Muscle of arm (tissue), 1 donor: ENCODE measurements at regions not wholly inside any gene's neighbourhood (a gene's known extent, or its start where the extent isn't known, plus 50 kb on each side); places are given as distances from the start of the nearest gene placed in this dataset.
A peak's percentile ranks its signal among the peaks of the same experiment; 100 is the strongest.
"Not testable (repeated sequence)": the region's sequence is repeated elsewhere in the genome, so short reads cannot be mapped to it uniquely, and the experiment has no call there.

ENCODE experiments used
- DNase-seq: peaks from one replicate; pipeline ENCODE4 v3.0.0-alpha.2; 2013

DNA sequence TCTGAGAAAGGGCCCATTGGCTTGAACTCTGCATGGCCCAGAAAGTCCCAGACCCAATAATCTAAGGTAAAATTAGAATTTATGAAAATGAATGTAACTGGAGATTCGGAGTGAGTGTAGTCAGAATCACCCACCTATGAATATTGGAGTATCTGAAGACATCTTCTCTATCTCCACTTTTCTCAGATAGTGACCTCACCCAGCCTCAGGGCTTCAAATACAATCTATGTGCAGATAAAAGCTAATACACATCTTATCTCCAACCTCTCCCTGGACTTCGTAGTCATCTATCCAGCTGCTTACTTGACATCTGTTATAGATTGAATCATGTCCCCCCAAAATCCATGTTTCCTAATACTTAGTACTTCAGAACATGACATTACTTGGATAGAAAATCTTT, 263.2 kb downstream of the RAD51AP2 start:
- DNase-seq = no peak

DNA sequence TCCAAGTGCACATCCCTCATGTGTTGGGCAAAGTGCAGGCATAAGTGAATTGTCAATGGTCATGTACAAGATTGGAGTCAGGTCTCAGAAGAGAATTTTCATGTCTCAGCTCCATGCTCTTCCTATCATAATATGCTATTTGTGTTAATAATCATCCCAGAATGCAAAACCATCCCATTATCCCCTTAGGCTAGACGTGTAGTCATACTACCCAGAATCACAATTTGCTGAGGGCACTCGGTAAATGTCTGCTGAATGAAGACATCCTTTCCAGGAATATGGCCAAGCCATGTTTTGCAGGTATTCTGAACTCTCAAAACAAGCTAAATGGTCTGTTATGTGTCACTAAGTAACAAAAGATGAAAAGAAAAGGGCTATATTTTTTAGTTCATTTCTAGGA, 263.8 kb downstream of the RAD51AP2 start:
- DNase-seq = no peak

DNA sequence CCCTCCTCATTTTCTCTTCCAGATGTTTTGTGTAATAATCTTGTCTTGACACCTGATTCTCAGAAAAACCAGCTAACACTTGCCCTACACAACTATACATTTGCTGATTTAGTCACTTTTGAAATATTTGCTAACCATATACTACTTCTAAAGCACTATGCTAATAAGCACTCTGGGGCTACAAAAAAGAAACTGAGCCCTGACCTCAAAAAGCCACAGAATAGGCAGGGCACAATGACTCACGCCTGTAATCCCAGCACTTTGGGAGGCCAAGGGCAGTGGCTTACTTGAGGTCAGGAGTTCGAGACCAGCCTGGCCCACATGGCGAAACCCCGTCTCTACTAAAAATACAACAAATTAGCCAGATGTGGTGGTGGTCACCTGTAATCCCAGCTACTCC, 266.0 kb downstream of the RAD51AP2 start:
- DNase-seq = no peak

DNA sequence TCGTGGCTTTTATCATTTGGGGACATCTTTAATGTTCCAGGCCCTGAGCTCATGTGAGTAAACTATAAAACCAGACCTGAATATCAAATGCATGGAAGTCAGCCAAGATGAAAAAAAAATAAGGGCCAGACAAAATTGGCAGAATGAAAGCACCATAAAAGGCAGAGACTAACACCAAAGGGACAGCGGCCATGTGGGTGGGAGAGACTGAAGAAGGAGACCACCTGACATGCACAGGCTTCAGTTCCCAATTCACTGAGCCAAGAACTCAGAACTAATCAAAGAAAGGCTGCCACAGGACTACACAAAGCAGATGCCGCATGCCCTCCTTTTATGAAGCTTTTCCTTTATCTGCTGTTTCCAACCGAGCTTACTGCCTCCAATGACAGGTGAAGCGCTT, 267.1 kb downstream of the RAD51AP2 start:
- no peak for DNase-seq

DNA sequence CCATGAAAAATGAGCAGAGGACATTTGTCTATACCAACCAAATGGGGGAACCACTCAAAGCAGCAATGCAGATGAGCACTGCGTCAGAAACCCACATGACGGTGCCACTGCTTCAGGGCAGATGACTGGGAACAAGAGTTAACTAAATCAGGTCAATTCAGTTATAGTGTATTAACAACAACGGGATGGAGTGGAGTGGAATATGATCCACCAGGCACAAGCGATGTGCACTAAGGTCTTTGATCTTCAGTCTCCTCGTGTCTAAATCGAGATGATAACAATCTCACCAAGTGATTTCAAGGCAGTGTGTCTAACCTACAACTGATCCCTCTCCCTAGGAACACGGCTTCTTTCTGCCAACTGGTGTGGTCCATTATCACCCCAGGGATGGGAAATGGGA, 269.0 kb downstream of the RAD51AP2 start:
- DNase-seq = no peak

DNA sequence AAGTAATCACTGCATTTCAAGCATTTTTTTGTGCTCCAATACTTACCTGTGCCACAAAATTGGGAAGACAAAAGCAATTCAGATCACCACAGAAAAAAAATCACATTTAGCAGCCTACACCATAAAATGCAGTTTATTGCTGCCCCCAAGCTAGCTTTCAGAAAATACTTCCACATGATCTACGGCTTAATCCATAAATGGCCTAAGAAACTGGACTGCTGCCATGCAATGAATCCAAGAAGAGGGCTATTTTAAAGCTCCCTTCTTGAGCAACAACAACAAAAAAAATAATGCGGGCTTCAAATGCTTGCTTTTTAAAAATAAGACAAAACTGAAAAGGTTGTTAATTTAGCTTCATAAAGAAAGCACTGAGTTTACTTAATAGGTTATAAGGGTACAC, 272.3 kb downstream of the RAD51AP2 start:
- peak; percentile 60 for DNase-seq

DNA sequence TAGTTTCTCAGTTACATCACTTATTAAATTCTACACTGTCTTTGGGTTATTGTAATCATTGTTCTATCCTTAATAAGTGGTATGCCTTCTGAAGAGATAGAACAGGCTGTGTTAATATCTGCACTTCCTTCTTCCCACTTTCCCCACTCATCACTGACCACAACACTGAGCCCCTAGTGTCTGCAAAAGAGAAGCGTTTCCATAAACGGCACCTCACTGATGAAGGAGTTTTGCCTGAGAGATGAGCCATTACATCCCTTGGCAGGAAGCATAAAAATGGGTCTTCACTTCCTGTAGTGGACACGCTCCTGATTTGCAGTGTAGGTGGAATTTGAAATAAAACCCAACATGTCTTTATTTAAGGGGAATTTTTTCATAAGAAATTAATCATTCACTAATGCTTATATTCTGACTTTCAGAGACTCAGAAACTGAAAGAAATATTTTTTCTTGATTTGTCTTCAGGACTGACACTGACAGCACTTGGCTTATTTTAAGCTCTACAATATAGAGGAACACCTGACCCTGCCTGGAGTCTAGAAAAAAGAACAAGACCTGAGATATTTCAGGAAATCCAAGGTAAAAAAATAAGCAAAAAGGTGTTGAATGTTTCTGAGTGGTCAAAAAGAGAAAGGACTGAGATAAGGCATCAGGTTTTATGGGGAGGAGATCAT, 275.3 kb downstream of the RAD51AP2 start:
- no peak for DNase-seq

DNA sequence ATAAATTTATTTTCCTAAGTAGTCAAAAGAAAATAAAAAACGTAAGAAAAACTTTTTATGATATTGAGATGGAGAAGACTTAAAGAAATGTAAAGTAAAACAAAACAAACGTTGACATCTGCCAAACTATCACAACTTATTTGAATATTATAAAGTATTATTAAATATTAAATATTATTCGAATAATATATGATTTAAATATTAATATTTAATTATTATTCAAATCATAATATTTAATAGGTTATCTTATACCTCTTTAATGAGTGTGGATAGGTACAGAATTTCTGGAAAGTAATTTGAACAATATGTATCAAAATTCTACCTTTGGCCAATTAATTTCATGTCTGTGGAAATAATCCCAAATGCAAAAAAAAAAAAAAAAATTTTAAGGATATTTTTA, 278.7 kb downstream of the RAD51AP2 start:
- DNase-seq = no peak

DNA sequence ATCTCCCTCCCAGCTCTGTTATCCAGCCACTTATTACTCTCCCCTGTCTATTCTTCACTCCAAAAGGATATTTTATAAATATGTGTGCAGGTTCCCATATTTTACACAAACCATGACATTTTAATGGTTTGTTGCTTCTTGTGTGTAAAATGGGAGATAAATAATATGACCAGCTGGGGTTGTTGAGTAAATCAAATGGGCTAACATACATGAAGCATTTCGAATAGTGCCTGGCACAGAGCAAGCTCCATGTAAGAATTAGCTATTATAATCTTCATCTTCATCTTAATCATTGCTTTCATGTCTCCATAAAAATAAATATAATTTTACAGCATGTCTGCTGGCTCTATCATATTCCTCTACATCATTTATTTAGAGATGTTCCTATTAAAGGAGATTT, 283.1 kb downstream of the RAD51AP2 start:
- DNase-seq = no peak

DNA sequence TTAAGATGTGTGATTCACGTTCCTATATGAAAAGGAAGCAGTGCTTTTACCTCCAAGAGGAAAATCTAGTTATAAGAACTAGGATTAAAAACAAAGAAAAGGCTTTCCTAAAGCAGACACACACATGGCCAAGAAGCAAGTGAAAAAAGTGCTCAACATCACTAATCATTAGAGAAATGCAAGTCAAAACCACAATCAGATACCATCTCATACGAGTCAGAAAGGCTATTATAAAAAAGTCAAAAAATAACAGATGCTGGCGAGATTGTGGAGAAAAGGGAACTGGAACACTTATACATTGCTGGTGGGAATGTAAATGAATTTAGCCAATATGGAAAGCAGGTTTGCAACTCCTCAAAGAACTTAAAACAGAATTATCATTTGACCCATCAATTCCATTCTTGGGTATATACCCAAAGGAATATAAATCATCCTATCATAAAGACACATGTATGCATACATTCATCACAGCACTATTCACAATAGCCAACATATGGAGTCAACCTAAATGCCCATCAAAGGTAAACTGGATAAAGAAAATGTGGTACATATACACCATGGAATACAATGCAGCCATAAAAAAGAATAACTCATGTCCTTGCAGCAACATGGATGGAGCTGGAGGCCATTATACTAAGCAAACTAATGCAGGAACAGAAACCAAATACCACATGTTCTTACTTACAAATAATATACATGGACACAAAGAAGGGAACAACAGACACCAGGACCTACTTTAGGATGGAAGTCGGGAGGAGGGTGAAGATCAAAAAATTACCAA, 285.3 kb downstream of the RAD51AP2 start:
- no peak for DNase-seq

DNA sequence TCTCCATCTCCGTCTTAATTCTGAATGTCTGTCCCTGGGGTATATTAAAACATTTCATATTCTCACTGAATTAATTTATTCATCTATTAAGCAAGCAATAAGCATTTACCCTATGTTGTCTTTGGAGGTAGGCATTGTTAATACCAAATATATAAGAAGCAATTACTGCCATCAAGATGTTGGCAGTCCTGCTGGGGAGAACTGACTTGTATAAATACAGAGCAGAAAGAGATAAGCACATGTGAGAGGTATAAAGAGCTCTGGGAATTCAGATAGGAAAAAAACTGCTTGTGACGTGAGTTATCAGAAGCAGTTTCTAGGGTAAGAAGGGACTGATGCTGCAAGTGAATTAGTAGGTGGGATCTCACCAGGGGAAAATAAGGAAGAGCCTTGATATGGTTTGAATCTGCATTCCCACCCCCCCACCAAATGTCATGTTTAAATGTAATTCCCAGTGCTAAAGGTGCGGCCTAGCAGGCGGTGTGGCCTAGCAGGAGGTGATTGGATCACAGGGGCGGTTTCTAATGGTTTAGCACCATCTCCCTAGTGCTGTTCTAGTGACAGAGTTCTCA, 286.8 kb downstream of the RAD51AP2 start:
- DNase-seq = no peak

DNA sequence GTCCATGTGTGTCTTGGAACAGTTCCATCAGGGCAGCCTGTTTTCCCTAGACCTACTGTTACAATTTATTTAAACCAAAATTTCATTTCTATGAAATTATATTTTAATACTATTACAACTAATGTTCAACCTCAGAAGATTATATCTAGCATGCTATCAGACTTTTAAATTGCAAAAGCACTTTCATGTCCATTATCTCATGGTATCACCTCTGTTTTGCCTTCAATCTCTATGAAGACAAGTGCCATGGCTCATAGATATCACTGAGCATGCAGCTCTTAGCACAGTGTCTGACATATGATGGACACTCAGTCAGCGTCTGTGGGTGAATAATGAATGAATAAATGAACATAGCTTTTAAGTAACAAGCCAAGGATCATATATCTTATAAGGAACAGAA, 288.8 kb downstream of the RAD51AP2 start:
- no peak for DNase-seq

DNA sequence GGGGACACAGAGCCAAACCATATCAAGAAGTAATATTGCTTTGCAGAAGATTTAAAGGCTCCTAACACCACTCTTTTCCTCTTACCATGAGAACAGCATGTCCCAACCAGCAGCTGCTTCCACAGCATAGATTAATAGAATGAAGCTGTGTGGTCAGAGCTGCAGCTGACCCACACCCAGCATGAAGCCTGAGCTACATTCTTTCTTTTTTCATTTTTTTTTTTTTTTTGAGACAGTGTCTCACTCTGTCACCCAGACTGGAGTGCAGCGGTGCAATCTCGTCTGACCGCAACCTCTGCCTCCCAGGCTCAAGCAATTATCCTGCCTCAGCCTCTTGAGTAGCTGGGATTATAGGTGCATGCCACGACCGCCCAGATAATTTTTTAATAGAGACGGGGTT, 289.8 kb downstream of the RAD51AP2 start:
- DNase-seq = no peak

DNA sequence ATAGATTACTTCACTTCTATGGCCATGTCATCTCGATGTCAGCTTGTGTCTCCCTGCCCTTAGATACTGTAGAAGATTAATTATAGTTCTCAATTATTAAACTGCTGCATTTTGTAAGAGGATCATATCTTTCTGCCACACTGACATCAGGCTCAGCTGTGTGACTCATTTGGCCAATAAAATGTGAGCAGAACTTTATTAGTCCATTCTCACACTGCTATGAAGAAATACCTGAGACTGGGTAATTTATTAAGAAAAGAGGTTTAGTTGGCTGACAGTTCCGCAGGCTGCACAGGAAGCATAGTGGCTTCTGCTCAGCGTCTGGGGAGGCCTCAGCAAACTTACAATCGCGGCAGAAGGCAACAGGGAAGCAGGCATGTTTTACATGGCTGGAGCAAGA, 290.4 kb downstream of the RAD51AP2 start:
- DNase-seq = no peak

DNA sequence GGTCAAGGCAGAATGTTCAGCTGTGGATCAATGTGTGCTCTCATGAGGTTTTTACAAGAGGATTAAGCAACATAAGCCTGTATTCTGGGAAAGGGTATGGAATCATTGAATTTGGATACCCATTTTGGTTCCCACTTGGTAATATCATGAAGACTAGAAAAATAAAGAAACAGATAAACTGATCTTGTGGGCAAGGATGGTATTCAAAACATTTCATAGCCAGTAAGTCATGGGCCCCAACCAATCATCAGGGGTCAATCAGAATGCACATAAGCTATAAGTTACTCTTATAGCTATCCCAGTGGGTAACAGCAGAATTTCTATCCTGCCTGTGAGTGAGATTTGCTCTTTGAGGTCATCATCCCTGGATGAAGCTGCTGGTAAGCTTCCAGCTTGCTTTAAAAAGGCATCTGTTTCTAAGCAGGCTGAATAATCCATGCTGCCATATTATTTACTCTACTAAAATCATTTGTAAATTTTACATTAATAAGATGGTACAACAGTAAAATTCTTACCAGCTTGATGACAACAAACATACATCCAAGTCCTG, 291.2 kb downstream of the RAD51AP2 start:
- no peak for DNase-seq

DNA sequence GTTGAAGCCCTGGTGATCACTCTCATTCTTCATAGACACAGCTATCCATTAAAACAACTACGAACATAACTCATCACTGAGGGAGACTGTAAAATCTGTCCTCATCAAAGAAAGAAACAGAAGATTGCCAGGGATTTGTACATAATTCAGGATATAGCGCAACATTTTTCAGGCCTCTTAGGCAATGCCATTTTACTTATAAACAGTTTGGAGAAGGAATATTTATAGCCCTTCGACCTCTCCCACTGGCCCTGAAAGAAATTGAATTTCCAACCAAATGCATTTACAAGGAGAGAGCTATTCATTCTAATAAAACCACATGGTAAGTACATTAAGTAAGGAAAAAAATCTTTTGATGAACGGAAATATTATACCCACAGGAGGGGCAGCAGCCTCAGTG, 295.0 kb downstream of the RAD51AP2 start:
- no peak for DNase-seq

DNA sequence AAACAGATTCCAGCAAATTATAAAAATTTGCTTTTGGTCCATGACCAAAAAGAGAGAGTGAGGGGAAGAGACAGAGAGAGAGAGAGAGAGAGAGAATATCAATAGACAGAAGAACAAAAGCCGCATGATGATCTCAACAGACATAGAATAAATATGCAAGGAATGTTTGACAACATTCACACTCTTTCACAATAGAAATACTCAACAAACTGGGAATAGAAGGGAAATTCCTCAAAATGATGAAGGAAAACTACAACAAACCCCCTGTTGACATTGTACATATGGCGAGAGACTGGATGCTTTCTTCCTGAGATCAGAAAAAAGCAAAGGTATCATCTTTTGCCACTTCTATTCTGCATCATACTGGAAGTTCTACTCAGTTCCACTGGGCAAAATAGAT, 309.7 kb downstream of the RAD51AP2 start:
- DNase-seq = no peak

DNA sequence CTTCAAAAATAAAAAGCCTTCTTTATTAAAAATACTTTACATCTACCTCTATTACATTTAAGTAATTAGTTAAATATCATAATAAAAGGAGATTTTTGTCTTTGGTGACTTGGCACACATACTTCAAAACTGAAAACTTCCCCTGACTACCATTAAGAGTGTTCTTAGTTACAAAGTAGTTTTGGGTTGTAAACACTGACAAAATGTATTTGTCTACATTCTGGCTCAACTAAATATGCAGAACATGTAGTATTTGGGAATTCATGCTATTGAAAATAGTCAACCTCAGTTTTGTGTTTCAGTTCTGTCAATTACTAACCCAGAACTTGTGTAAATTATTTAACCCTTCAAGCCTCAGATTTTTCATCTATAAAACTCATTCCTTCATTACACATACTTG, 311.5 kb downstream of the RAD51AP2 start:
- no peak for DNase-seq

DNA sequence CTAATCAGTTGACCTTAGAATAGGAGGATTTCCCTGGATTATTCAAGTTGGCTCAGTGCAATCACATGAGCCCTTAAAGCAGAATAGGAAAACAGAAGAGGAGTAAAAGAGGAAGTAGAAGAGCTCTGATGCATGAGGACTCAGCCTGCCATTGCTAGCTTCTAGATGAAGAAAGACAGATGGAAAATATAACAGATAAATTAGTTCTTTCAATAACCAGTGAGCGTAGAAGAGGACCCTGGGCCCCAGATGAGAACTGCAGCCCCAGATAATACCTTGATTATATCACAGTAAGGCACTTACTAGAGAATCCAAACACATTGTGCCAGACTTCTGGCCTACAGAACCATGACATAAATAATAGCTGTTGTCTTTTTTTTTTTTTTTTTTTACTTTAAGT, 314.0 kb downstream of the RAD51AP2 start:
- DNase-seq = not testable (repeated sequence)

DNA sequence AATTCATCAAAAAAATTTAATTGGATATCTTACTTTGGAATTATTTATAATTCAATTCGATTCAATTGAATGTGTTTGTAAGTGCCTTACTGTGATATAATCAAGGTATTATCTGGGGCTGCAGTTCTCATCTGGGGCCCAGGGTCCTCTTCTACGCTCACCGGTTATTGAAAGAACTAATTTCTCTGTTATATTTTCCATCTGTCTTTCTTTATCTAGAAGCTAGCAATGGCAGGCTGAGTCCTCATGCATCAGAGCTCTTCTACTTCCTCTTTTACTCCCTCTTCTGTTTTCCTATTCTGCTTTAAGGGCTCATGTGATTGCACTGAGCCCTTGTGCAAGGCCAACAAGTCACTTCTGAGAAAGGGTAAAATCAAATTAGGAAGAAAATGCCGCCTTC, 315.6 kb downstream of the RAD51AP2 start:
- DNase-seq = not testable (repeated sequence)

DNA sequence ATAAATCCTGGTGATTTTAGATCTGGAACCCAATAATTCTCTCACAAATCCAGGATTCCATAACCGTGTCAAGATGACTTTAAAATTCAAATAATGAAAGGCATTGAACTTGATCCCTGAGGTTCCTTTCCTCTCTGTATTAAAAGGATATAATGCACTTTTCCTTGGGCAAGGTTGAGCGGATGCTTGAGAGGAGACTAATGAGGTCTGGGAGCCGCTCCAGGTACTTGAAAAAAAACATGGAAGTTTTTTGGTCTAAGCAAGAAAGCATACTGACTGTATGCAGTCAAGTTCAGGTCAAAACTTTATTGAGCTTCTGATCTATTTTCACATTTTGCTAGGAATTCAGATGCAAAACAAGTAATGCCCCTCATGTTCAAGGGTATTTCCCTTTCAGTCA, 318.5 kb downstream of the RAD51AP2 start:
- peak; percentile 35 for DNase-seq

DNA sequence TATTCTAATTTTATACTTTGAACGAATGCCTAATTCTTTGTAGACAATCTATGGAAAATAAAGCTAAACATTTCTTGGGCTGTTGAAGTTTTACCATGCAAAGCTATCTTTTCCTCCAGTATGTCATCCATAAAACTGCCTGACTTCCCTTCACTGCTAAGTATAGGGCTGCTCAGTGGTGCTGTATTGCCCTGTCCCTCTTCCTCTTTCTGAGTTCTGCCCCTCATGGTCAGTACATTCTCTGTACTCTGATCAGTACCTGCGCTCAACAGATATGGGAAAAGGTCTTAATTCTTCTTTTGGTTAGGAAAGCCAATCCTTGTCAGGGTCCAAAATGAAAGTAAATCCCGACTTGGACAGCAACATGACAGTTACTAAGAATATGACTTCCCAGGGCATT, 321.9 kb downstream of the RAD51AP2 start:
- DNase-seq = no peak

DNA sequence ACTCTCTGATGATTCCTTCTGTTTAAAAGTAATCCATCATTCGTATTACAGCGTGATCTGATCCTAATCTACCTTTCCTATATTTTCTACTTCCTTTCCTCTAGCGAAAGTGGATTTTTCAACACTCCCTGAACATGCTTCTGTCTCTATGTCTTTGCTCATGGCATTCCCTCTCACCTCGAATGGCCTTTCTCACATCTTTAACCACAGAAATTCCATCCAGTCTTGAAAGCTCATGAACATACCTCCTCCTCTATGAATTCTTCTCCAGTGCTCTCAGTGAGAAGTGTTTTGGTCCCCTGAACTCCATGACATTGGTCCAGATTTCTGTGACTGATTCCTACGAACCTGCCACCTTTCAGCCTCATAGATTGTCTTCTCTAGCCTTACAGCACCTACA, 323.2 kb downstream of the RAD51AP2 start:
- no peak for DNase-seq
